GM12873 (cell line): ENCODE measurements at regions not wholly inside any gene's neighbourhood (a gene's known extent, or its start where the extent isn't known, plus 50 kb on each side); places are given as distances from the start of the nearest gene placed in this dataset.

Experiments used
- TF ChIP-seq, protein P1 (sequence below): IDR thresholded peaks from 2 replicates; pipeline ENCODE4 v1.5.1; 2012; ENCODE audit warnings: low read depth, mild to moderate bottlenecking, moderate library complexity, low read length, control low read depth; ENCODE audit not compliant: insufficient read depth; ENCODE audit errors: missing control alignments

DNA sequence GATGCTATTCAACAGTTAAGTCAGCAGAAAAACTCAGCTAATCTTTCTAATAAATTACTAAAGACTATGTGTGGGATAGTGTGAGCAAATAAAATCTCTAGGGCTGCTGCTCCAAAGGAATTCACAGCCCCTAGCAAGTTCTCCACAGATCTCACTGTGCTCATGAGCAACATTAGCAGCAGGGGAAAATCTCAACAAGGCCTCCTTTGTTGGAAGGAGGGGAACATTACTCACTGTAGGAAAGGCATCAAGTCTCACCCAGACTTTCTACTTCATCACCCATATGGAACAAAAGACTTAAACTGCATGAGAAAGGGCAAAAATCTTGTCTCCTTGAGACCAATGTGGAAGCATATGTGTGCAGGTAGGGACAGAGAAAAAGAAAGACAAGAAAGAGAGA is 726.4 kb upstream of the SLC35B3 start:
- TF ChIP-seq, protein P1, sequence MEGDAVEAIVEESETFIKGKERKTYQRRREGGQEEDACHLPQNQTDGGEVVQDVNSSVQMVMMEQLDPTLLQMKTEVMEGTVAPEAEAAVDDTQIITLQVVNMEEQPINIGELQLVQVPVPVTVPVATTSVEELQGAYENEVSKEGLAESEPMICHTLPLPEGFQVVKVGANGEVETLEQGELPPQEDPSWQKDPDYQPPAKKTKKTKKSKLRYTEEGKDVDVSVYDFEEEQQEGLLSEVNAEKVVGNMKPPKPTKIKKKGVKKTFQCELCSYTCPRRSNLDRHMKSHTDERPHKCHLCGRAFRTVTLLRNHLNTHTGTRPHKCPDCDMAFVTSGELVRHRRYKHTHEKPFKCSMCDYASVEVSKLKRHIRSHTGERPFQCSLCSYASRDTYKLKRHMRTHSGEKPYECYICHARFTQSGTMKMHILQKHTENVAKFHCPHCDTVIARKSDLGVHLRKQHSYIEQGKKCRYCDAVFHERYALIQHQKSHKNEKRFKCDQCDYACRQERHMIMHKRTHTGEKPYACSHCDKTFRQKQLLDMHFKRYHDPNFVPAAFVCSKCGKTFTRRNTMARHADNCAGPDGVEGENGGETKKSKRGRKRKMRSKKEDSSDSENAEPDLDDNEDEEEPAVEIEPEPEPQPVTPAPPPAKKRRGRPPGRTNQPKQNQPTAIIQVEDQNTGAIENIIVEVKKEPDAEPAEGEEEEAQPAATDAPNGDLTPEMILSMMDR: no peak

DNA sequence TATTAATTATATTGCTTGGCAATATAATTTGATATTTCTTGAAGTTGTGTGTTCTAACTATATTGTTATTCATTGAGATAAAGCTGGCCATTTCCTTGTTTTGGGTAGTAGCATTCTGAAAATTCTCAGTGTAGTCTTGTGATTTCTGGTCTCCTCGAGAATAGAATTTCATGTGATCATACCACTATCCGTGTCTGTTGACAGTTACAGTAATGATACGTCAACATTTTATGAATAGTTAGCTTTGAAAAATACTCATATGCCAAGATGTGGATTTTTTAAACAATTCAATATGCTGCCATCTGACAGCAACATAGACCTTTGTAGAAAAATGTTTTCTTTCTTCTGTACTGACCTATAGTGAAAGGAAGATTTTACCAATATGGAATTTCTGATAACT is 723.7 kb upstream of the SLC35B3 start:
- TF ChIP-seq, protein P1: no peak

DNA sequence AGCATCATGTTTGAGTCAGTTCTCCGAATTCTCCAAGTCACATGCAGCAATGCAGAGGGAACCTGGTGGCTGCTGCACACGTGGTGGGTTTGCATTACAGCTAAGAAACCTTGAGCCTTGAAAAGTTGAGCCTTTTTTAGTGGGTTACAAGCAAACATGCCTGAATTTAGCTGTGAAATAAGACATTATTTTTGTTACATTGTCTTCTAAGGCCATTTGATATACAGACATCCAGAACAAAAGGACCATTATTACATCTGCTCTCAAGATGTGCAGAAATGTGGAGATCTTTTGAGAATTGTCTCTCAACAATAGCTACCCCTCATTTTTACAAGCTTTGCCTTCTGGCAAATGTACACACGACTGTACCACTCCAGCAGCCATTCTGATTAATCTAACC is 720.5 kb upstream of the SLC35B3 start:
- TF ChIP-seq, protein P1: no peak

DNA sequence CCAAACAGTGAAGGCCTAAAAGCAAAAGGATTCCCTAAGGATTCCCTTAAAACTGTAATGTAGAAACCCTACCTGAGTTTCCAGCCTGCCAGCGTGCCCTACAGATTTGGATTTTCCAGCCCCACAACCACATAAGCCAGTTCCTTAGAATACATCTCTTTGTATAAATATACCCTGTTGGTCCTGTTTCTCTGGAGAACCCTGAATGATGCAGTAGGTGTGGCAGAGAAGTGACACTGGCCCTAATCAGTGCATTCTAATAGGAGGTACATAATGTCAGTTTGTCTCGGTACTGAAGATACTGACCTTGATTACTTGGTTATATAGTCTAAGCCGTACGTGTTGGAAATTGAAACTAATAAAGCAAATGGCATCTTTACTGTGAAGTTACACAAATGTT is 707.8 kb upstream of the SLC35B3 start:
- TF ChIP-seq, protein P1: no peak

DNA sequence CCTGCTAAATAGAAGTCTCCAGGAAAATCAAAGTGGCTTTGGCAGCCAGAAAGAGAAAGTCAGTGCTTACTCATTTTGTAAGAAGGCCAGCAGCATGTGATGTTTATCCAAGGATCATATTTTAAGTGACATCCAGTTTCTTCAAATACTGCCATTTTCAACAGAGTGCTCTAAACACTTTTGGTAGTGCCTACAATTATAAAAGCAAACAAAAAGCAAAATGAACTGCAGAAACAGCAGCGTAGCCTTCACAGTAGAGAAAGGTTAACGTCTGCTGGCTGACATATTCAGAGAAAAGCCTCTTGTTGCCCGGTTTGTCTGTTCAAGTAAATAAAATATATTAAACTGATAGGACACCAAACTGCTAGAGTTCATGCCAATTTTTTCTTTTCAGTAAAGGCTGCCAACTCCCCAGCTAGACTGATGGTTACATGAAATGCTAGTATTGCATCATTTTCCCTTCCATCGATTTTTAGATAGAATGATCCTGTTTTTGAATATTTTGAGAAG is 705.7 kb upstream of the SLC35B3 start:
- TF ChIP-seq, protein P1: no peak

DNA sequence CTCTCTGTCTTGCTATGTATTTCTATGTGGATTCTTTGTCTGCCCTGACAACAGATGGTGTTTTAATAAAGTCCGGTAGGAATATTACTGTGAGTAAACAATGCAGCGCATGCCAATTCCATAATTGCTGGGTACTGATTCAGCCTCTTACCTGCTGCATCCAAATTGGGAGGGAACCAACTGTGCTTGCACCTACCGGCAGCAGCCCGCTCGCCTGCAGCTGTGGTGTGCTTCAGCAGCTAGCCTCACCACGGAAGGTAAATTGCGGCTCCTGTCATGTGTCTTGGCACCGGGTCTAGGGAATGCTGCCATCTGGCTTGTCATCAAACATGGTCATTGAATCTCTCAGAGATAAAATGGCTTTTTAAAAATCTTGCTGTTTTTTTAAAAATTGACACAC is 704.8 kb upstream of the SLC35B3 start:
- TF ChIP-seq, protein P1: no peak

DNA sequence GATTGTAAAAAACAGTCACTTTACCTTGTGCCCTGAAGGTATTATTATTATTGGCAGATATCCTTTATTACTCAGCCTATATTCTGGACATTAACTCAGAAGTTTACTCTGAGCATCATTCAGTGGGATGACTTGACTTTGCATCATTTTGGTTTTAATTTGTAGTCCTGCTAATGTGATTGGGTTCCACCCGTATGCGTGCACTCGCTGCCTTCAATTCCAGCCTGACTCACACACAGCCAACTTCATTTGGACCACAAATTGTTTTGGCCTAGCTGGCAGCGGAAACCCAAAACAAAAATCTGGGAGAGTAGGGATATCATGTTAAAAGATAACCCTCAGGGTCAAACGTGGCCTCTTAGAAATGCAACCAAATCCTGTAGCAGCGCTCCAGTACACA is 704.4 kb upstream of the SLC35B3 start:
- TF ChIP-seq, protein P1: no peak
